ENCODE measurements at regions not wholly inside any gene's neighbourhood (a gene's known extent, or its start where the extent isn't known, plus 50 kb on each side); places are given as distances from the start of the nearest gene placed in this dataset.

- no peak overlapping the region for H3K4me3 ChIP-seq (replicated peaks; ENCODE audit: low read depth, low read length)
- DNase-seq (ENCODE audit: low read depth): no peak
- no peak for TF ChIP-seq CTCF (IDR thresholded peaks at IDR 0.05; ENCODE audit: low read length, missing control alignments)
Measured at GRCh38 chr1:14487671-14488070, 110.8 kb upstream of the KAZN start.

GRCh38 chr1:14494911-14495310, 103.6 kb upstream of the KAZN start:
- TF ChIP-seq CTCF (IDR thresholded peaks at IDR 0.05; ENCODE audit: low read length, missing control alignments): no peak
- DNase-seq (ENCODE audit: low read depth): no peak
- H3K4me3 ChIP-seq (replicated peaks; ENCODE audit: low read depth, low read length): no peak overlapping the region

GRCh38 chr1:14495381-14495780, 103.1 kb upstream of the KAZN start:
- no peak for TF ChIP-seq CTCF (IDR thresholded peaks at IDR 0.05; ENCODE audit: low read length, missing control alignments)
- DNase-seq (ENCODE audit: low read depth): no peak
- H3K4me3 ChIP-seq (replicated peaks; ENCODE audit: low read depth, low read length): no peak overlapping the region

- no peak overlapping the region for H3K4me3 ChIP-seq (replicated peaks; ENCODE audit: low read depth, low read length)
- DNase-seq (ENCODE audit: low read depth): no peak
- no peak for TF ChIP-seq CTCF (IDR thresholded peaks at IDR 0.05; ENCODE audit: low read length, missing control alignments)
Measured at GRCh38 chr1:14495996-14496395, 102.5 kb upstream of the KAZN start.

- DNase-seq (ENCODE audit: low read depth): no peak
- H3K4me3 ChIP-seq (replicated peaks; ENCODE audit: low read depth, low read length): no peak overlapping the region
- no peak for TF ChIP-seq CTCF (IDR thresholded peaks at IDR 0.05; ENCODE audit: low read length, missing control alignments)
Measured at GRCh38 chr1:14498839-14499238, 99.6 kb upstream of the KAZN start.

GRCh38 chr1:14499312-14500040, 99.0 kb upstream of the KAZN start:
- no peak overlapping the region for H3K4me3 ChIP-seq (replicated peaks; ENCODE audit: low read depth, low read length)
- TF ChIP-seq CTCF (IDR thresholded peaks at IDR 0.05; ENCODE audit: low read length, missing control alignments): no peak
- no peak for DNase-seq (ENCODE audit: low read depth)

- no peak for TF ChIP-seq CTCF (IDR thresholded peaks at IDR 0.05; ENCODE audit: low read length, missing control alignments)
- no peak for DNase-seq (ENCODE audit: low read depth)
Measured at GRCh38 chr1:14500041-14500440, 98.4 kb upstream of the KAZN start.

More at GRCh38 chr1:14500041-14500440, 98.4 kb upstream of the KAZN start:
- H3K4me3 ChIP-seq (replicated peaks; ENCODE audit: low read depth, low read length): no peak overlapping the region
